ENCODE measurements at regions not wholly inside any gene's neighbourhood (a gene's known extent, or its start where the extent isn't known, plus 50 kb on each side); places are given as distances from the start of the nearest gene placed in this dataset.

GRCh38 chr10:3236644-3237404 is 64.2 kb upstream of the PITRM1 start:
- ATAC-seq = no peak

DNA sequence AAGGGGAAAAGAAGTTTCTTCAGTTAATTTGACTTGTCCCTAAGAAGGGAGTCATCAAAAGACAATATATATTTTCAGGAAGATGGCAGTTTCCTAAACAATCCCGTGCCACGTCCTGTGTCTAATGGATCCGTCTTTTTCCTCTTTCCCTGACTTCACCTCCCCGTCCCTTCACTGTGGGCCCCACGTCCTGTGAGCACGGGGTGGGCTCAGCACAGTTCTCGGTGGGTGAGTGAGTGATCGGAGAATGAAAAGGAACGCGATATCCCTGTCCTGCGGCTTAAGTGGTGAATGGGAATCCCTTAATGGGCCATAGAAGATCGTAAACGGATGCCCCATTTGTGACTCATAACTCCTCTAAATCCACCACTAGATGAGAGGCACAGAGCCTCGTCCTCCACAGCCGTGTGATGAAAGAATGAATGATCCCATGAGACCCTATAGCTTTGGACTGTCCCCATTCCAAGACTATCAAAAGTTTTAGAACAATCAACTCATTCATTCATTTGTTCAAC is 63.5 kb upstream of the PITRM1 start:
- TF ChIP-seq ESRRG (CRISPR knock-in tag; IDR thresholded peaks at IDR 0.05) (no peak), CSDC2 (CRISPR knock-in tag; IDR thresholded peaks at IDR 0.05) (no peak), ZC3H10 (CRISPR knock-in tag; IDR thresholded peaks at IDR 0.05) (no peak), ZNF565 (CRISPR knock-in tag; conservative IDR thresholded peaks at IDR 0.05; ENCODE audit: low read depth) (no peak), POU6F1 (CRISPR knock-in tag; IDR thresholded peaks at IDR 0.05; ENCODE audit: borderline replicate concordance, low read depth) (no peak), OSR1 (CRISPR knock-in tag; IDR thresholded peaks at IDR 0.05) (no peak), ZNF70 (CRISPR knock-in tag; IDR thresholded peaks at IDR 0.05) (no peak), TOX (CRISPR knock-in tag; IDR thresholded peaks at IDR 0.05; ENCODE audit: borderline replicate concordance) (no peak), ZFP30 (CRISPR knock-in tag; IDR thresholded peaks at IDR 0.05) (no peak), GLIS3 (CRISPR knock-in tag; IDR thresholded peaks at IDR 0.05) (no peak)
- TF ChIP-seq, protein P1, sequence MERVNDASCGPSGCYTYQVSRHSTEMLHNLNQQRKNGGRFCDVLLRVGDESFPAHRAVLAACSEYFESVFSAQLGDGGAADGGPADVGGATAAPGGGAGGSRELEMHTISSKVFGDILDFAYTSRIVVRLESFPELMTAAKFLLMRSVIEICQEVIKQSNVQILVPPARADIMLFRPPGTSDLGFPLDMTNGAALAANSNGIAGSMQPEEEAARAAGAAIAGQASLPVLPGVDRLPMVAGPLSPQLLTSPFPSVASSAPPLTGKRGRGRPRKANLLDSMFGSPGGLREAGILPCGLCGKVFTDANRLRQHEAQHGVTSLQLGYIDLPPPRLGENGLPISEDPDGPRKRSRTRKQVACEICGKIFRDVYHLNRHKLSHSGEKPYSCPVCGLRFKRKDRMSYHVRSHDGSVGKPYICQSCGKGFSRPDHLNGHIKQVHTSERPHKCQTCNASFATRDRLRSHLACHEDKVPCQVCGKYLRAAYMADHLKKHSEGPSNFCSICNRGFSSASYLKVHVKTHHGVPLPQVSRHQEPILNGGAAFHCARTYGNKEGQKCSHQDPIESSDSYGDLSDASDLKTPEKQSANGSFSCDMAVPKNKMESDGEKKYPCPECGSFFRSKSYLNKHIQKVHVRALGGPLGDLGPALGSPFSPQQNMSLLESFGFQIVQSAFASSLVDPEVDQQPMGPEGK (CRISPR knock-in tag; IDR thresholded peaks at IDR 0.05; ENCODE audit: borderline replicate concordance) = no peak
- TF ChIP-seq, protein P2, sequence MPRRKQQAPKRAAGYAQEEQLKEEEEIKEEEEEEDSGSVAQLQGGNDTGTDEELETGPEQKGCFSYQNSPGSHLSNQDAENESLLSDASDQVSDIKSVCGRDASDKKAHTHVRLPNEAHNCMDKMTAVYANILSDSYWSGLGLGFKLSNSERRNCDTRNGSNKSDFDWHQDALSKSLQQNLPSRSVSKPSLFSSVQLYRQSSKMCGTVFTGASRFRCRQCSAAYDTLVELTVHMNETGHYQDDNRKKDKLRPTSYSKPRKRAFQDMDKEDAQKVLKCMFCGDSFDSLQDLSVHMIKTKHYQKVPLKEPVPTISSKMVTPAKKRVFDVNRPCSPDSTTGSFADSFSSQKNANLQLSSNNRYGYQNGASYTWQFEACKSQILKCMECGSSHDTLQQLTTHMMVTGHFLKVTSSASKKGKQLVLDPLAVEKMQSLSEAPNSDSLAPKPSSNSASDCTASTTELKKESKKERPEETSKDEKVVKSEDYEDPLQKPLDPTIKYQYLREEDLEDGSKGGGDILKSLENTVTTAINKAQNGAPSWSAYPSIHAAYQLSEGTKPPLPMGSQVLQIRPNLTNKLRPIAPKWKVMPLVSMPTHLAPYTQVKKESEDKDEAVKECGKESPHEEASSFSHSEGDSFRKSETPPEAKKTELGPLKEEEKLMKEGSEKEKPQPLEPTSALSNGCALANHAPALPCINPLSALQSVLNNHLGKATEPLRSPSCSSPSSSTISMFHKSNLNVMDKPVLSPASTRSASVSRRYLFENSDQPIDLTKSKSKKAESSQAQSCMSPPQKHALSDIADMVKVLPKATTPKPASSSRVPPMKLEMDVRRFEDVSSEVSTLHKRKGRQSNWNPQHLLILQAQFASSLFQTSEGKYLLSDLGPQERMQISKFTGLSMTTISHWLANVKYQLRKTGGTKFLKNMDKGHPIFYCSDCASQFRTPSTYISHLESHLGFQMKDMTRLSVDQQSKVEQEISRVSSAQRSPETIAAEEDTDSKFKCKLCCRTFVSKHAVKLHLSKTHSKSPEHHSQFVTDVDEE (CRISPR knock-in tag; IDR thresholded peaks at IDR 0.05) = no peak
- TF ChIP-seq, protein P3, sequence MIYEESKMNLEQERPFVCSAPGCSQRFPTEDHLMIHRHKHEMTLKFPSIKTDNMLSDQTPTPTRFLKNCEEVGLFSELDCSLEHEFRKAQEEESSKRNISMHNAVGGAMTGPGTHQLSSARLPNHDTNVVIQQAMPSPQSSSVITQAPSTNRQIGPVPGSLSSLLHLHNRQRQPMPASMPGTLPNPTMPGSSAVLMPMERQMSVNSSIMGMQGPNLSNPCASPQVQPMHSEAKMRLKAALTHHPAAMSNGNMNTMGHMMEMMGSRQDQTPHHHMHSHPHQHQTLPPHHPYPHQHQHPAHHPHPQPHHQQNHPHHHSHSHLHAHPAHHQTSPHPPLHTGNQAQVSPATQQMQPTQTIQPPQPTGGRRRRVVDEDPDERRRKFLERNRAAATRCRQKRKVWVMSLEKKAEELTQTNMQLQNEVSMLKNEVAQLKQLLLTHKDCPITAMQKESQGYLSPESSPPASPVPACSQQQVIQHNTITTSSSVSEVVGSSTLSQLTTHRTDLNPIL (CRISPR knock-in tag; IDR thresholded peaks at IDR 0.05; ENCODE audit: low read depth) = no peak
- ATAC-seq = no peak

More at GRCh38 chr10:3236644-3237404, 64.2 kb upstream of the PITRM1 start:
- TF ChIP-seq CSDC2 (CRISPR knock-in tag; IDR thresholded peaks at IDR 0.05) = no peak
- no peak for TF ChIP-seq ISL1 (CRISPR knock-in tag; IDR thresholded peaks at IDR 0.05)

DNA sequence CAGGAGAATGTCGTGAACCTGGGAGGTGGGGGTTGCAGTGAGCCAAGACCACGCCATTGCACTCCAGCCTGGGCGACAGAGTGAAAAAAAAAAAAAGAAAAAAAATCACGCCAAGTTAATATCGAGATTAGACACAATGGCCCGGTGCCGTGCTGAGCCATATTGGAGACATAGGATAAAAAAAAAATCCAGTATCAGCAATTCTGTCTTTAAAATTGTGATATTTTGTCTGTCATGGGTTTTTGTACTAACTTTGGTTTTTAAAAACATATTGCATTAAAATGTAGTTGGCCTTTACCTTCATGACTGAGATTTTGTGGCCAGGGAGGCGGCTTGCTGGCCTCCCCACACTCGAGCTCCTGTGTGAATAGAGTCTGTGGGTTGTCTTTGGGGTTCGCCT is 62.8 kb upstream of the PITRM1 start:
- ATAC-seq = no peak
- TF ChIP-seq, protein P3 (CRISPR knock-in tag; IDR thresholded peaks at IDR 0.05; ENCODE audit: low read depth) = no peak
- TF ChIP-seq ZNF8 (CRISPR knock-in tag; IDR thresholded peaks at IDR 0.05) = no peak
- no peak for TF ChIP-seq TOX (CRISPR knock-in tag; IDR thresholded peaks at IDR 0.05; ENCODE audit: borderline replicate concordance)
- no peak for TF ChIP-seq CSRNP3 (CRISPR knock-in tag; IDR thresholded peaks at IDR 0.05)
- no peak for TF ChIP-seq POU6F1 (CRISPR knock-in tag; IDR thresholded peaks at IDR 0.05; ENCODE audit: borderline replicate concordance, low read depth)
- no peak for TF ChIP-seq ZC3H10 (CRISPR knock-in tag; IDR thresholded peaks at IDR 0.05)
- TF ChIP-seq CSDC2 (CRISPR knock-in tag; IDR thresholded peaks at IDR 0.05) = no peak
- TF ChIP-seq, protein P1 (CRISPR knock-in tag; IDR thresholded peaks at IDR 0.05; ENCODE audit: borderline replicate concordance) = no peak
- TF ChIP-seq SNAI2 (CRISPR knock-in tag; IDR thresholded peaks at IDR 0.05) = no peak
- TF ChIP-seq RARB (CRISPR knock-in tag; IDR thresholded peaks at IDR 0.05) = no peak
- no peak for TF ChIP-seq ZNF70 (CRISPR knock-in tag; IDR thresholded peaks at IDR 0.05)
- no peak for TF ChIP-seq ISL1 (CRISPR knock-in tag; IDR thresholded peaks at IDR 0.05)
